Mucosa of rectum (tissue), 2 donors: ENCODE measurements at regions not wholly inside any gene's neighbourhood (a gene's known extent, or its start where the extent isn't known, plus 50 kb on each side); places are given as distances from the start of the nearest gene placed in this dataset.
"Not testable (repeated sequence)": the region's sequence is repeated elsewhere in the genome, so short reads cannot be mapped to it uniquely, and the experiment has no call there.

ENCODE experiments used
- H3K27ac ChIP-seq, 2 donors: one replicate each; pipeline ENCODE4 v1.7.0; 2013; ENCODE audit warnings: inconsistent platforms in 2 of 2, low read depth in 2 of 2, low read length in 2 of 2
- H3K27me3 ChIP-seq, 2 donors: one replicate each; pipeline ENCODE4 v1.7.0; 2013; ENCODE audit warnings: low read length in 2 of 2; ENCODE audit not compliant: control insufficient read depth in 2 of 2, insufficient read depth in 2 of 2
- H3K36me3 ChIP-seq, 2 donors: one replicate each; pipeline ENCODE4 v1.7.0; 2013; ENCODE audit warnings: low read length in 2 of 2; ENCODE audit not compliant: control insufficient read depth in 2 of 2, insufficient read depth in 2 of 2
- H3K4me1 ChIP-seq, 2 donors: one replicate each; pipeline ENCODE4 v1.7.0; 2013; ENCODE audit warnings: low read length in 2 of 2, mild to moderate bottlenecking in 1 of 2; ENCODE audit not compliant: control insufficient read depth in 2 of 2, insufficient read depth in 2 of 2
- H3K4me3 ChIP-seq, 2 donors: one replicate each; pipeline ENCODE4 v1.7.0; 2013; ENCODE audit warnings: low read length in 2 of 2
- H3K9ac ChIP-seq, 2 donors: one replicate each; pipeline ENCODE4 v1.7.0; 2013; ENCODE audit warnings: low read length in 2 of 2, low read depth in 1 of 2, mild to moderate bottlenecking in 1 of 2
- H3K9me3 ChIP-seq, 2 donors: one replicate each; pipeline ENCODE4 v1.7.0; 2013; ENCODE audit warnings: low read length in 2 of 2; ENCODE audit not compliant: control insufficient read depth in 2 of 2
- donor health status: healthy.
- donor health status: Normal muscosa, but diverticular disease.

GRCh38 chr11:135017296-135017695 is 605.3 kb upstream of the B3GAT1 start:
- no peak overlapping the region for H3K9ac ChIP-seq
- H3K27me3 ChIP-seq = no peaks in the 10 kb centered on the region
- no peaks in the 10 kb centered on the region for H3K4me1 ChIP-seq
- no peaks in the 10 kb centered on the region for H3K36me3 ChIP-seq
- no peaks in the 10 kb centered on the region for H3K9me3 ChIP-seq
- H3K27ac ChIP-seq = no peak overlapping the region
- no peak overlapping the region for H3K4me3 ChIP-seq

GRCh38 chr11:135015966-135016365 is 603.9 kb upstream of the B3GAT1 start:
- no peak overlapping the region for H3K27ac ChIP-seq
- H3K36me3 ChIP-seq = no peaks in the 10 kb centered on the region
- H3K4me1 ChIP-seq = no peaks in the 10 kb centered on the region
- no peaks in the 10 kb centered on the region for H3K27me3 ChIP-seq
- no peaks in the 10 kb centered on the region for H3K9me3 ChIP-seq
- H3K9ac ChIP-seq = no peak overlapping the region
- H3K4me3 ChIP-seq = no peak overlapping the region

- H3K4me1 ChIP-seq, H3K36me3 ChIP-seq, H3K27me3 ChIP-seq, H3K4me3 ChIP-seq, H3K9ac ChIP-seq, H3K27ac ChIP-seq, H3K9me3 ChIP-seq: not testable (repeated sequence)
Measured at GRCh38 chr11:135011313-135011712, 599.3 kb upstream of the B3GAT1 start.

GRCh38 chr11:135009125-135009524 is 597.1 kb upstream of the B3GAT1 start:
- Histone ChIP-seq H3K4me1 (no peaks in the 10 kb centered on the region), H3K4me3 (no peak overlapping the region), H3K27ac (no peak overlapping the region), H3K9ac (no peak overlapping the region), H3K9me3 (no peaks in the 10 kb centered on the region), H3K36me3 (no peaks in the 10 kb centered on the region), H3K27me3 (peaks cover 0 to 4% of the 10 kb centered on the region in 2 donors)

GRCh38 chr11:135008412-135008811 is 596.4 kb upstream of the B3GAT1 start:
- Histone ChIP-seq H3K4me3 (no peak overlapping the region), H3K27ac (no peak overlapping the region), H3K4me1 (no peaks in the 10 kb centered on the region), H3K9ac (no peak overlapping the region), H3K27me3 (peaks cover 0 to 4% of the 10 kb centered on the region in 2 donors), H3K36me3 (no peaks in the 10 kb centered on the region), H3K9me3 (no peaks in the 10 kb centered on the region)

- H3K36me3 ChIP-seq = no peaks in the 10 kb centered on the region
- no peak overlapping the region for H3K27ac ChIP-seq
- H3K4me1 ChIP-seq = no peaks in the 10 kb centered on the region
- H3K9ac ChIP-seq = no peak overlapping the region
- H3K4me3 ChIP-seq = no peak overlapping the region
- peaks cover 0 to 4% of the 10 kb centered on the region in 2 donors for H3K27me3 ChIP-seq
- no peaks in the 10 kb centered on the region for H3K9me3 ChIP-seq
Measured at GRCh38 chr11:135008001-135008405, 596.0 kb upstream of the B3GAT1 start.

- Histone ChIP-seq H3K9ac (no peak overlapping the region), H3K36me3 (no peaks in the 10 kb centered on the region), H3K27me3 (peaks cover 0 to 4% of the 10 kb centered on the region in 2 donors), H3K4me3 (no peak overlapping the region), H3K4me1 (no peaks in the 10 kb centered on the region), H3K9me3 (no peaks in the 10 kb centered on the region), H3K27ac (no peak overlapping the region)
Measured at GRCh38 chr11:135006800-135007199, 594.8 kb upstream of the B3GAT1 start.

GRCh38 chr11:135004495-135004894 is 592.5 kb upstream of the B3GAT1 start:
- Histone ChIP-seq H3K4me3 (no peak overlapping the region), H3K9me3 (no peaks in the 10 kb centered on the region), H3K4me1 (no peaks in the 10 kb centered on the region), H3K27me3 (peaks cover 0 to 4% of the 10 kb centered on the region in 2 donors), H3K36me3 (no peaks in the 10 kb centered on the region), H3K27ac (no peak overlapping the region), H3K9ac (no peak overlapping the region)

- H3K4me1 ChIP-seq = no peaks in the 10 kb centered on the region
- no peaks in the 10 kb centered on the region for H3K36me3 ChIP-seq
- H3K27ac ChIP-seq = no peak overlapping the region
- no peak overlapping the region for H3K9ac ChIP-seq
- no peaks in the 10 kb centered on the region for H3K9me3 ChIP-seq
- H3K27me3 ChIP-seq = no peaks in the 10 kb centered on the region
- H3K4me3 ChIP-seq = no peak overlapping the region
Measured at GRCh38 chr11:135002236-135002635, 590.2 kb upstream of the B3GAT1 start.

- Histone ChIP-seq H3K9me3 (no peaks in the 10 kb centered on the region), H3K9ac (no peak overlapping the region), H3K4me1 (no peaks in the 10 kb centered on the region), H3K36me3 (no peaks in the 10 kb centered on the region), H3K27me3 (no peaks in the 10 kb centered on the region), H3K27ac (no peak overlapping the region), H3K4me3 (no peak overlapping the region)
Measured at GRCh38 chr11:135001581-135001980, 589.5 kb upstream of the B3GAT1 start.

GRCh38 chr11:135001065-135001464 is 589.0 kb upstream of the B3GAT1 start:
- not testable (repeated sequence) for H3K4me1 ChIP-seq, H3K4me3 ChIP-seq

More at GRCh38 chr11:135001065-135001464, 589.0 kb upstream of the B3GAT1 start:
- H3K27me3 ChIP-seq, H3K9ac ChIP-seq, H3K36me3 ChIP-seq, H3K27ac ChIP-seq, H3K9me3 ChIP-seq: not testable (repeated sequence)
